C4-2B (cell line): ENCODE measurements at regions not wholly inside any gene's neighbourhood (a gene's known extent, or its start where the extent isn't known, plus 50 kb on each side); places are given as distances from the start of the nearest gene placed in this dataset.

ENCODE experiments used
- ZFX ChIP-seq: fragments of 450-650 bp; IDR thresholded peaks from 2 replicates; pipeline ENCODE4 v1.6.1; 2017
- TF ChIP-seq, protein P1 (sequence below): fragments of 450-650 bp; conservative IDR thresholded peaks from 2 replicates; pipeline ENCODE4 v1.5.1; 2017; ENCODE audit warnings: mild to moderate bottlenecking

- TF ChIP-seq, protein P1, sequence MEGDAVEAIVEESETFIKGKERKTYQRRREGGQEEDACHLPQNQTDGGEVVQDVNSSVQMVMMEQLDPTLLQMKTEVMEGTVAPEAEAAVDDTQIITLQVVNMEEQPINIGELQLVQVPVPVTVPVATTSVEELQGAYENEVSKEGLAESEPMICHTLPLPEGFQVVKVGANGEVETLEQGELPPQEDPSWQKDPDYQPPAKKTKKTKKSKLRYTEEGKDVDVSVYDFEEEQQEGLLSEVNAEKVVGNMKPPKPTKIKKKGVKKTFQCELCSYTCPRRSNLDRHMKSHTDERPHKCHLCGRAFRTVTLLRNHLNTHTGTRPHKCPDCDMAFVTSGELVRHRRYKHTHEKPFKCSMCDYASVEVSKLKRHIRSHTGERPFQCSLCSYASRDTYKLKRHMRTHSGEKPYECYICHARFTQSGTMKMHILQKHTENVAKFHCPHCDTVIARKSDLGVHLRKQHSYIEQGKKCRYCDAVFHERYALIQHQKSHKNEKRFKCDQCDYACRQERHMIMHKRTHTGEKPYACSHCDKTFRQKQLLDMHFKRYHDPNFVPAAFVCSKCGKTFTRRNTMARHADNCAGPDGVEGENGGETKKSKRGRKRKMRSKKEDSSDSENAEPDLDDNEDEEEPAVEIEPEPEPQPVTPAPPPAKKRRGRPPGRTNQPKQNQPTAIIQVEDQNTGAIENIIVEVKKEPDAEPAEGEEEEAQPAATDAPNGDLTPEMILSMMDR: no peak
- no peak for TF ChIP-seq ZFX
Measured at GRCh38 chr13:67986234-67986633, 756.1 kb upstream of the PCDH9 start.
